COLO829 (cell line): ENCODE measurements at regions not wholly inside any gene's neighbourhood (a gene's known extent, or its start where the extent isn't known, plus 50 kb on each side); places are given as distances from the start of the nearest gene placed in this dataset.

Experiments used
- DNase-seq: peaks from one replicate; pipeline ENCODE4 v3.0.0; 2012; ENCODE audit warnings: low spot score

DNA sequence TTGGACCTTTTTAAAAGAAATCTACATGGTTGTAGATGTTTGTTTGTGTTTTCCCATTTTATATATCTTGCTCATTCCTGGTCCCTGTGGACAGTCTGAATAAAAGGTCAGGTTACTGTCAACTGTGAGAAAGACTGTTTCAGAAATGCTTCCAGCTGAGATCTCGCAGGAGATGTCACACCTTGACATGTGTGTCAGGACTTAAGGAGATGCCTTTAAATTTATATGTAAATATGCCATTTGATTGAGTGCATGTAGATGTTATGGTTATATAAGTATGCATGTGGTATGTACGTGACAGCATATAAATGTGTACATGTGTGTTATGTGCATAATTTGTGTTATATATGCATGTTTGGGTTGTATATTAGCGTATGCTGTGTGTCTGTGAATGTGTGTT lies 2172.3 kb upstream of the CELF4 start:
- no peak for DNase-seq

DNA sequence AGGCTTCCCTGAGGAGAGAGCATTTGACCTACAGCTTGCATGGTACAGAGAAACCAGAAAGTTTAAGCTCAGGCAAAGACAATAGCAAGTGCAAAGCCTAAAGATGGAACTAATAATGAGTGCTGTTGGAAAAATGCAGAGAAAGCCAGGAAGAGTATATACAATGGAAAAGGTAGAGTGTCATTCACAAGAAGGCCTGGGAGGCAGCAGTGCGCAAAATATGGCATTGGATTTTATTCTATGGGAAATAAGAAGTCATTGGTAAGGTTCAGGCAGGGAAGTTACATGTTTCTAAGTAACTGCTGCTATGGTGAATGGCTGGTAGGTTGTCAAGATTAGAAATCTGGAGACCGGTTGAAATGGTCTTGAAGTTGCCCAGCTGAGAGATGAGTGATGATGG lies 2167.3 kb upstream of the CELF4 start:
- no peak for DNase-seq

DNA sequence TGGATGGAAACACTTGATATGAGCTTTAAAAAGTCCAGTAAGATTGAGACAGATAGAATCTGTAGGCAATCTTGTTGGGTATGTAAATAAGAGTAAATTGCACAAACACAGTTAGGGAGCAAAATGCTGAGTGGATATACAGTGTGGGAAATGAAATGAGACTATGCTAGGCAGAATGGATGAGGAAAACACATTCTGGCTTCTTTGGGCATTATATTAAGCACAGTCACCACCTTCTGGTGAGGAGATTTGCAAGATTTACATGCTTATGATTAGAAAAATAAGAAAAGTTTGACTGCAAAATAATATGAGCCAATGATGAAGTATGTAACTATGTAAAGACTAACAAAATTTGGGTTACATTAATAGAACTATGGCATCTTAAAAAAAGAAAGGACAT lies 2165.0 kb upstream of the CELF4 start:
- no peak for DNase-seq

DNA sequence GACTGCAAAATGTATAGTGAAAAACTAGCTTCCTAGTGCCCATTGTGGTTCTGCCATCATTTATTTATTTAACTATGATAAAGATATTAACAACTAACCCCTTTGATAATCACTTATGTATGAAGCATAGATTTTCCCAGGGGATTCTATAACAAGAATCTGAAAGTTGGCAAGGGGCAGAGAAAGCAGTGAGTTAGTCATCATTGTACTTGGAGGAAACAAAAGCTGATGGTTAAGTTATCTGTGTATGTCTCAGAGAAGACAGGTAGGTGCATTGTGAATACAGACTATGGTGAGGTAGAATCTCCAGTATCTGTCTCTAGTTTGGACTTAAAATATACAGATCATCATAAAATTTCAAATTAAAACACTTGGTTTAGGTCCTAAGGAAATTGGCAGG lies 2159.1 kb upstream of the CELF4 start:
- no peak for DNase-seq

DNA sequence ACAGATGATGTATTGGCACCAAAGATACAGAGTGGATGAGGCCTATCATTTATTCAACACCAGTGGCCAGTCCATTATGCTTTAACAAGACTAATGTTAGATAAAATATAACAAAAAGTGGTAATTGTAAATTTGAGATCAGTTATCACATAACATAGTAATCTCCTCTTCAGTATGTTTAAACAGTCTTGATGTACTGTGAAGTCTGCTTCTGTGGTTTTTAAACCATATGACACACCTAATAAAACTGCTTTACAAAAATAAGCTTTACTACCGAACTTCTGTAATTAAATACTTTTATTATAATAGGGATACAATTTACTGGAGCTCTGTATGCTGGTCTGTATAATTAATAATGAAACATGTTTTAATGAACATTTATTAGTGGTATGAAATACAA lies 2156.1 kb upstream of the CELF4 start:
- no peak for DNase-seq

DNA sequence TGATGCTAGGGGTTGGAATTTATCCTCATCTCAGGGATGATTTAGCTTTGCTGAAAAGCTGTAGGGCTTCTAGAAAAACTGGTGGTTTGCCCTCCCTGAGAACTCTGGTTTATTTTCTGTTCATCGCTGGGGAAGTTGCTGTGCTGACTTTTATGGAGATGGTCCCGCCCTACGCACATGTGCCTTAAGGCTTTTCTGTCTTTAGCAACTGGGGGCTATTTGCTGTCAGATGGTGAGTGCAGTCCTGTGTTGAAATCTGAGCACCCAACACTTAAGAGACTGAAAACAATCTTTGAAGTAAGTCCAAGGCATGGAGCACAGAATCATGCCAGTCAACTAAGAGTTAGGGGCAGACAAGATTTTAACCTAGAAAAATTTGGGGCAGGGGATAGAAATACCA lies 2148.4 kb upstream of the CELF4 start:
- DNase-seq: no peak

DNA sequence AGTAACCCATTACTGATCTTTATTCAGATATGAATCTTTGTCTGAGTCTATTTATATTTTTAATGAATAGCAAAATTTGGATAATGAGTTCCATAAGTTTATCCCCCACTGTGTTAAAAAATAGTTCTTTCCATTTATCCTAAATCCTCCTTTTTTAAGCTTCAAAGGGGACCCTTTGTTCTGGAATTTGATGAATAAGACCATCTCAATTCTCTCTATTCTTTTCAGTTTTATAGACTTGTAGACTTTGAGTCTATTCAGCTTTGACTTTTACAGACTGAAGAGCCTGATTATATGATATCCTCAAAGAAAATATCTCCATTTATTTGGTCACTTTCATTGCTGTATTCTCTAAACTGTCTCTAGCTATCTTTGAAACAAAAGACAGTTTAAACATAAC lies 2146.1 kb upstream of the CELF4 start:
- DNase-seq: peak; percentile 49

DNA sequence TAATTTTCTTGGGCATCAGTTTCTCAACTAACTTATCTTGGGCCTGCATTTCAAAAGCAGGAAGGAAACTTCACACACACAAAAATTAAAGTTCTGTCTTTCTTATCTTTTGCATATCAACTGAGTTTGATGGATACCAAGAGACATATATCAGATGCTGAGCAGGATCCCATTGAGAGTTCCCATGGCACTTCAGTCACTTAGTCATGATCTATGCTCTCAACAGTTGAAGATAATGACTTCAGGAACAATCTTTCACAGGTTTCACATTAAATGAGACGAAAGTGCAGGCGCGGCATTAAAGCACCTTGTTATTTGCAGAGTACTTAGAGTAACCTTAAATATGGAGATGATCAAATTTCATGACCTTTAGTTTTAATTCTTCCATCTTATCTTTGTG lies 2139.8 kb upstream of the CELF4 start:
- no peak for DNase-seq

DNA sequence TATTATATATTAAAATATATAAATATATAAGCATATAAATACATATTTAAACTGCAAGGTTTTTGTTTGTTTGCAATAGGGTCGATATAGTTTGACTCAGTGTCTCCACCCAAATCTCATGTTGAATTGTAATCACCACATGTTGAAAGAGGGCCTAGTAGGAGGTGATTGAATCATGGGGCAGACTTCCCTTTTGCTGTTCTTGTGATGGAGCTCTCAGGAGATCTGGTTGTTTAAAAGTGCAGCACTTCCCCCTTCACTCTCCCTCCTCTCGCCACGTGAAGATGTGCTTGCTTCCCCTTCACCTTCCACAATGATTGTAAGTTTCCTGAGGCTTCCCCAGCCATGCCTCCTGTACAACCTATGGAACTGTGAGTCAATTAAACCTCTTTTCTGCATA lies 2137.3 kb upstream of the CELF4 start:
- no peak for DNase-seq

DNA sequence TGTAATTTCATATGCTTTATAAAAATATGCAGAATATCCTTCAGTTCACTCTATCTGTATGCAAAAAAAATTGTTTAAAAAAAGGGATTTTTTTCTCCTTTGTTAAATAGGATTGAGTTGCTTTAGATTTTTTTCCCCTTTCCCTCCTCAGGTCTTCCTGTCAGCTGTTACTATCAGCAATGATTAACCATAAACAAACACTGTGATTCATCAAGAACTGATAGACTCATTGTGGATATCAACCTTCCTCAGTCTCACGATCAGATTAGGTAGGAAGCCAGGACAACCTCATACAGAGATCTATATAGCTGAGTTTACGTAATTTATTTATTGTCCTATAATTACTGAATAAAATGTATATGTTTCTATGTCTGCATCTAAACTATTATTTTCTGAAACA lies 2136.2 kb upstream of the CELF4 start:
- peak; percentile 11 for DNase-seq

DNA sequence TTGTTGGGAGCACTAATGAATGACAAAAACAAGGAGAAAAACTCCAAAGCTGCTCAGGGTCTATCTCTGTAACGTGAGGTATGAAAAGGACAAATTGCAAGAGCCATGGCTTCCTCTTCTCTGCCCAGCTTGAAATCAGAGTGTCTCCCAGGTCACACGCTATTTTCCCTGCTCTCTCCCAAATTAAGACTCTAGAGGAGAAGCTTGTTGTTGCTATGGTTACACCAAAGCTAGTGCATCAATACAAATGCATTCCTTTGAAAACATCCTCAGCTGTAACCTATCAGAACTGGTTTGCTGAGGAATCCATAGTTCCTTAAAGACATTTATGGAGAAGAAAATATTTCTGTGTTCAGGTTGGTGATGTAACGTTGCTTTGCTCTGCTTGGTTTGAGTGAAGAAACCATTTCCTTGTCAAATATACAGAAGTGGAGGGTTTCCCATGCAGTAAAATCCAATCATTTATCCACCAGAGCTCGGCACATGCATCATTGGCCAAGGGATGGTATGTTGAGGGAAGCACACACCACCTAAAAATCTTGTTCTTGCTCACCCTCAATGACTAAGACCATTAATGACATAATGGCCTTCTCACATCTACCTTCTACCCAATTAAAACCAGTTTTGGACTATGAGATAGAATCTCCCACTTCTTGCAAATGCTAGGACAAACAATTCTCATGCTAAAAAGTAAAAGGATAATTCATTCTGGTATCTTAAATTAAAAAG lies 2135.6 kb upstream of the CELF4 start:
- no peak for DNase-seq

DNA sequence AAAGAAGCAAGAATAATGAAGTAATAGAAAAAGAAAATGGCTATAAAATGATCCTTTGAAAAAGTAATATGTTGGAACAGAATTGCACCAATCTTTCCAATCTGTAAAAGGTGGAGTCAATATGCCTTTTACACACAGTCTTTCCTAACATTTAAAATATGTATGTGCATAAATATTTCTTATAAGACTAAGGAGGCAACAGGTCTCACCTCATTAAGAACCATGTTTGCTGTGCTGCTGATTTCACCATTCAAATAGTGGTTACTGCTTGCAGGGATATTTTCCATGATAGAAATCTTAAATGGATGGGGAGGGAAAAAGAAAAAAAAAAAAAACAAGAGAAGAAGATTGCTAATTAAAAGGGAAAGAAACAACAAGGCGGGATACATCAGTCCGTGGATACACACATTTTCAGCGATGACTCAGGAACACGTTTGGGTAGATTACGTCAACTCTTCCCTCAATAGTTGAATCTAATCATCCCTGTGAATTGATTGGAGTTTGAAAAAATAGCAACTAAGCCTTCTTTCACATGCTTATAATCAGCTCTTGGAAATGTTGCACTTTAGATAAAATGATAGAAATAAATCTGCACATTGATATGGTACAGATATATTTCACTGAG lies 2133.9 kb upstream of the CELF4 start:
- DNase-seq: no peak

DNA sequence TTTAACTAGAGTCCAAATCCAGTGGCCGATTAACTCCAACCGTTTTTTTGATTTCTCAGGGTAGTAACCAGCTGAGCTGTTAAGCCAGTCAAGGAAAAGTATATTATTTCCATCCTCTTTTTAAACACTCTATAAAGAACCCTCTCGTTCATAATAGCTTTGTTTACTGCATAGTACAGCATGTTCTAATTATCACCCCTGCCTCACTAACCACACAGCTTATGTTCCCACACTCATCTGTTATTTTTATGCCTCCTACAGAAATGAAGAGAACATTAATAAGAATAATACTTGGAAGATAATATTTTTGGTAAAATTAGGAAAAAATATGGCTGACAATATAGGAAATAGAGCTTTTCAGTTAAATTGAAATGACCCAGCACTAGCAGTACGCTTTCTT lies 2132.8 kb upstream of the CELF4 start:
- no peak for DNase-seq

DNA sequence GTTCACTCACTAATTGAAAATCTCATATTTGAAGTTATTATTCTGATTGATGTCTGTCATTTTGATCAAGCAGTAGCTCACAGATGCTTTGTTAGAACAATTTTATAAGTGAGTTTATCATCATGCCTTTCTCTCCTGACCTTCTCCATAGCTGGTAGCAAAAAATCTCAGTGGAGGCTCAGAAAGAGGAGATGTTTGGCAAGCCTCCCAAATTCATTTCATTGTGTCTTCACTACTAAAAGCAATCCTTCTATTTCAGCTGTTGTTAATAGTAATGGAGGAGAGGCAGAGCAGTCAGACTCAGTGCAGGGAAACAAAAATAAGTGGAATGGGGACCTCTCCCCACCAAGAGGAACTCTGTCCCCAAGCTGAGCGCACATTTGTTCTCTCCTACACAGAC lies 2127.8 kb upstream of the CELF4 start:
- DNase-seq: no peak

DNA sequence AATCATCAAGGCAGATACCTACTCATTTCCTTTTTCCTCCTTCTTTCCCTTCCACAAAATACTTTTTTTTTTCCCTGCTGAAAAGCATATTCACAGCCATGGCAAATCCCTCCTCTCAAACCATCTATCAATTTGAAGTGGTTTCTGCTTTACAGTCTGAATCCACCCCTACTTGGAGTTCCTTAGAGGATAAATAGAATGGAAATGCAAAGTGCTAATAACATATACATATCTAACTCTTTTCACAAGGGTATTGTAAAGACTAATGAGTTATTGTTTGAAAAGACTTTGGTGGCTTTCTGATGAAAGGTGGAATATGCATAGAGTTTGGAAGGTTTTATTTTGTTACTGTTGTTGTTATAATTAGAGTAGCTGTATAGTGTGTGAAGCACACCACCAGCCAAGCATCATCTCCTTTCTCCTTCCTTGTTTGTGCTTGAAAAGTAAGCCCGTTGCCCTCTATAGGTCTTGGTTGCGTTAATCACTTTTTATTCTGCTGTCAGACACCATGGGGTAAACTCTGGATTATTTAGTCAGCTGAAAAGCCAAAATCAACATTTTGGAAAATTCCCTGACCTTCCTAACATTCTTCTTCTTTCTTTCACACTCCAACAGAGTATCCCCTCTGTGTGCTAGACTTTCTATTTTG lies 2126.9 kb upstream of the CELF4 start:
- no peak for DNase-seq

DNA sequence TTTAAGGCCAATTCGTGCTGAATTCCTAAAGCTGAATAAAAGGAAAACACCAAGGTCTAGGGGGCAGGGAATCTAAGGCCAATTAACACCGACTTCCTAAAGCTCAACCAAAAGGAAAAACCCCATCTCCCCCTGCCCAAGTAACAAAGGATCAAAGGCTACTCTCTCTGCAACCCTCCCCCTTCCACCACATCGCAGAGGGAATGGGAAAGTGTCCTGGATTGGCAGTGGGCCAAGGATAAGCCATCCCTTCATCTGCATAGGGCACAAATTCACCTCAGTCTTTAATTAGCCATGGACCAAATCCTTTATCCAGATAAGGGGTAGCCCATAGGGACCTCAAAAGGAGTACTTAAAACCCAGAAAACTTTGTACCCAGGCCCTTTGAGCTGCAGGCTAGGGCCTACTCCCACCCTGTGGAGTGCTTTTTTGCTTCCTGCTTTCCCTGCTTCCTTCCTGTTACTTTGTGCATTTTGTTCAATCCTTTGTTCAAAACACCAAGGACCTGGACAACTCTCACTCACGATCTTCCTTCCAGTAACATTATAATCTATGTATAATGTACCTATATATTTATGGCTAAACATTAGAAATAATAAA lies 2119.8 kb upstream of the CELF4 start:
- no peak for DNase-seq

DNA sequence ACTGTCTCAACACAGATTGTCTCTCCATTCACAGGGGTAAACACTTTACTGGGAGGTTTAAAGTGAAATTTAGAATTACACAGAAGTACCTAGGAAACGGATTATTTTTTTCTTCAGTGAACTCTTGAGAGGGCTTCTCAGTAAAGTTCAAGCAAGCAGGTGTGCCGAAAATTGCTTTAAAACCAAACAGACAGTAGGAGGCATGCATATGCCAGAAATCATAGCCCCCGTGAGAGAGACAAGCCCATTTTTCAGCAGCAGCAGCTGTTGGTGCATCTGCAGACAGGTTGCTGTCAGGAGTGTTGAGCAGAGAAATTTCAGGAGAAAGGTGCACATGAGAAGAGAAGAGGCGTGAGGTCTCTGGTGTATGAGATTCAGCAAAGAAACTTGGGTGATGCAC lies 2115.5 kb upstream of the CELF4 start:
- no peak for DNase-seq

DNA sequence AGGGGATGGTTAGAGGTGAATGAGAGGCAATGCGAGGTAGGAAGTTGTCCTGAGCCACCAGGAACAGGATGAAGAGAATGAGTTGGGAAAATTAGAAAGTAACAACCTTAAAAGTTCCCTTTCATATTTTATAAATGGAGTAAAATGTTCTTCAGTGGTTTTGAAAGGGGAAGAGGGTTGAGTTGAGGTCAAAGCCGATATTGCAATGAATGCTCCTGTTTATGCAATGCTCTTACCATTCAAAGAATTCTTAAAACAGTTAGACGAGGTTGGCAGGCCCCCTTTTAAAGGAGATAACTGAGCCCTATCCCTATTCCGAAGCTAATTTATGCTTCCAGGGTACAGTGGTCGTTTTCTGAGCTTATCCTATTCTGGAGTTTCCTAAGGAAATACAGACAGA lies 2110.3 kb upstream of the CELF4 start:
- peak; percentile 7 for DNase-seq

DNA sequence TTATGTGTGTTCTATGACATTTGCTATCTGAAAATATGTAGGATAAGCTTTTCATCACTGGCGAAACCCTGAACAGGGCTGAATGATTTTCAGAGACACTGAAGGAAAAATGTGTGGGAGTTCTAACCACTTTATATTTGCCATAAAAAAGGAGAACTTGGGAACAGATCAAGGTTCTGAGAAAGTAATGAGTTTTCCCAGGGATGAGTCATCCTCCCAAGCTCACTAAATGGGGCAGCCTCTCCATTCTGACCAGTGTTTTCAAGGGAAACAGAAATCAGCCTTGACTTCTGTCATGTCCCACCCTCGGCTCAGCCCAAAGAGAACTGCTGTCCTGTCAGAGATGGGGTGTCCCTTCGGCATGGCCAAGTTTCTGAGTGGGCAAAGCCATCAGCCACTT lies 2109.8 kb upstream of the CELF4 start:
- DNase-seq: peak; percentile 74

DNA sequence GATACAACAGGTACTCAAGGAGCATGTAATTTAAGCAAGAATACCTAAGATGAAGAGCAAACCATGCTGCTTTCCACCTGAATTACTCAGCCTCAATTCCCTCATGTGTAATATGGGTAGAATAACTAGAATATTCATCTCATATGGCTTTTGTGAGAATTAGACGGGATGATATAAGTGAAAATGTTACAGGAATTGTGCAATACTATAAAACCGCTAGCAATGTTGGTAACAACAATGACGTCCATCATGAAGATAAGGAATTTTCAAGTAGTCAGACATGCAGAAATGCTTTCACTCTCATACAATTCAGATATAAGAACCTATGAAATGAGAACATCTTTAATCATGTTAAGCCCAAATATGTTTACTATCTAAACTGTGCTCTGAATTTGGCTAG lies 2106.6 kb upstream of the CELF4 start:
- no peak for DNase-seq

DNA sequence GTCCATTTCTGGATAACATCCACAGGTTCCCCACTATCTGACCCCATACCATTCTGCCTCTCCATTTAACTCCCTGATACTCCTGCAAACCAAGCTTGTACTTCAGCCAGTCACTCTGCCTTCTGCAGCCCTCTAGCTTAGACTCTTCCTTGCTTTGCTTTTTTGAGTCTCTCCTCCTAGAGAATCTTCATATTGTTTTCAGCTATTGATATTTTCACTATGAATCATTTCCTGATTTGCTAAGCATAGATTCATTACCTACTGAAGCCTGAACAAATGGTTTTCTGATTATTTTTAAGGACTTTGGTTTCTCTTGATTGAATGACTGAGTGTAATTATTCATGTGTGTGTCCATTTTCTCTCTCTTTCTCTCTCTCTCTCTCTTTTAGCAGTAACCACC lies 2102.3 kb upstream of the CELF4 start:
- DNase-seq: peak; percentile 34

DNA sequence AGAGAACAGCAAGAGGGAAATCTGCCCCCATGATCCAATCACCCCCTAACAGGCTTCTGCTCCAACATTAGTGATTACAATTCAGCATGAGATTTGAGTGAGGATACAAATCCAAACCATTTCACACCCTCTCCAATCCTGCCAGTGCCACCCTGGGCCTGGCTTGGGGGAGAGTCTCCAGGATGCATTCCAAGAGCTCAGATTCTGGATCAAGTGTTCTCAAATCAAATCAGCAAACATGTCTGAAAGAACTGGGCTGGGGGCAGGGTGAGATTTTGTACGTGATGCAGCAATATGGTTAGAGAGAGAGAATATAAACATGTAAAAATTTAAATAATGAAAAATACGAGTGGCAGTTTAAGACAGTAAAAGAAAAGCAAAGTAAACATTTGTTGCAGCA lies 2100.9 kb upstream of the CELF4 start:
- no peak for DNase-seq

DNA sequence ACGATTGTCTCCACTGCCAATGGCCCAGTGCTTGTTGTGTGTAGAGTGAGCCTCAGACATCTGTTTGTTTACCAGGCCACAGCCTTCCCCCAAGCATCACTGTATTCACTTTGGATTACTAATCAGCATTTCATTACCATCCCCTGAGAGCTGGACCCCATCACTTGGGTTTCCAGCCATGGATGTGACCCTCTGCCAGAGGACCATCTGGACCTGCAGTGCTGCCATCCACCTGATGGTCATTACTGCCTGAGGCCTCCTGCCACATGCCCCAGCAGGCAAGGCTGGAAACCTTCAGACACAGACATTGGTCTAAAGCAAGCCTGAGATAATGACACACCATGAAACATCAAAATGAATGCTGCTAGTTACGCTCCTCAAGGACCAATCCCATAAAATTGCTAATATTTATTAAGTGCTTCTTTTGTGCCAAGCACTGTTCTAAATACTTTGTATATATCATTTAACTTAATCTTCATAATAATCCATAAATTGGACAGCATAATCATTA lies 2096.3 kb upstream of the CELF4 start:
- DNase-seq: no peak
